ENCODE measurements at regions not wholly inside any gene's neighbourhood (a gene's known extent, or its start where the extent isn't known, plus 50 kb on each side); places are given as distances from the start of the nearest gene placed in this dataset.

DNA sequence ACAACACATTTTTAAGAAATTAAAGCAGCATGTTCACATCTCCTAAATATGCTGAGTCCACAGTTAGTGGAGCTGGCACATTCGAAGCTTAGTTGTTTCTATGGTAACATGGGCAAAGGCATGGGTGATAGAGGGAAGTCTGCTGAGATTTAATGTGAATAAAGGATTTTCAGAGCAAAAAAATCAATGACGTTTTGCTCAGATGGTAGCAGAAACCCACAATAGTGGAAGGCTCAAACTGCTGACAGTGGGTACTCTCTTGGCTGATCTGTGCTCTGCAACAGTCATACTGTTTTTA, 795.1 kb upstream of the ARPP21 start:
- Histone ChIP-seq H3K9me3 (no peaks in the 10 kb centered on the region), H3K27me3 (no peaks in the 10 kb centered on the region), H3K36me3 (no peaks in the 10 kb centered on the region), H3K4me3 (ENCODE audit: low read depth, low read length) (no peak overlapping the region), H3K4me1 (no peaks in the 10 kb centered on the region)
- TF ChIP-seq, protein P1, sequence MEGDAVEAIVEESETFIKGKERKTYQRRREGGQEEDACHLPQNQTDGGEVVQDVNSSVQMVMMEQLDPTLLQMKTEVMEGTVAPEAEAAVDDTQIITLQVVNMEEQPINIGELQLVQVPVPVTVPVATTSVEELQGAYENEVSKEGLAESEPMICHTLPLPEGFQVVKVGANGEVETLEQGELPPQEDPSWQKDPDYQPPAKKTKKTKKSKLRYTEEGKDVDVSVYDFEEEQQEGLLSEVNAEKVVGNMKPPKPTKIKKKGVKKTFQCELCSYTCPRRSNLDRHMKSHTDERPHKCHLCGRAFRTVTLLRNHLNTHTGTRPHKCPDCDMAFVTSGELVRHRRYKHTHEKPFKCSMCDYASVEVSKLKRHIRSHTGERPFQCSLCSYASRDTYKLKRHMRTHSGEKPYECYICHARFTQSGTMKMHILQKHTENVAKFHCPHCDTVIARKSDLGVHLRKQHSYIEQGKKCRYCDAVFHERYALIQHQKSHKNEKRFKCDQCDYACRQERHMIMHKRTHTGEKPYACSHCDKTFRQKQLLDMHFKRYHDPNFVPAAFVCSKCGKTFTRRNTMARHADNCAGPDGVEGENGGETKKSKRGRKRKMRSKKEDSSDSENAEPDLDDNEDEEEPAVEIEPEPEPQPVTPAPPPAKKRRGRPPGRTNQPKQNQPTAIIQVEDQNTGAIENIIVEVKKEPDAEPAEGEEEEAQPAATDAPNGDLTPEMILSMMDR (IDR thresholded peaks at IDR 0.05; ENCODE audit: low read depth, low read length) = no peak
- DNase-seq = no peak

DNA sequence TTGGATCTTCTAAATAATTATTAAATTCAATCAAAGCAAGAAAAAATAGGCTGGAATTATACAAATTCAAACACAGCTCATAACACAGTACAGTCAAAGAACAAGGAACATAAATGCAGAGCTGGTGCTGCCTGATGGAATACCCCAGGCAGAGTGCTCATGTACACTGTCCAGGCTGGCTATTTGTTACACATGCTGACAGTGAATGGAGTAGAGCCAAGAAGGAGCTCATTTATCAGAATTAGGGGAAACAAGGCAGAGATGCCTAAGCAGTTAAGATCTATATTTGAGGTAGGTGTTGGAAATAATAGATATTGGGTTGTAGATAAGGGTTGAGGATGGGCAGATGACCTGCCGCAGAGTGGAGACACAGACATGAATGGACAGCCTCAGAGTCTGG, 788.2 kb upstream of the ARPP21 start:
- H3K36me3 ChIP-seq = no peaks in the 10 kb centered on the region
- H3K9me3 ChIP-seq = no peaks in the 10 kb centered on the region
- H3K4me1 ChIP-seq = no peaks in the 10 kb centered on the region
- H3K4me3 ChIP-seq (ENCODE audit: low read depth, low read length) = no peak overlapping the region
- H3K27me3 ChIP-seq = no peaks in the 10 kb centered on the region
- DNase-seq = no peak
- TF ChIP-seq, protein P1 (IDR thresholded peaks at IDR 0.05; ENCODE audit: low read depth, low read length) = no peak

DNA sequence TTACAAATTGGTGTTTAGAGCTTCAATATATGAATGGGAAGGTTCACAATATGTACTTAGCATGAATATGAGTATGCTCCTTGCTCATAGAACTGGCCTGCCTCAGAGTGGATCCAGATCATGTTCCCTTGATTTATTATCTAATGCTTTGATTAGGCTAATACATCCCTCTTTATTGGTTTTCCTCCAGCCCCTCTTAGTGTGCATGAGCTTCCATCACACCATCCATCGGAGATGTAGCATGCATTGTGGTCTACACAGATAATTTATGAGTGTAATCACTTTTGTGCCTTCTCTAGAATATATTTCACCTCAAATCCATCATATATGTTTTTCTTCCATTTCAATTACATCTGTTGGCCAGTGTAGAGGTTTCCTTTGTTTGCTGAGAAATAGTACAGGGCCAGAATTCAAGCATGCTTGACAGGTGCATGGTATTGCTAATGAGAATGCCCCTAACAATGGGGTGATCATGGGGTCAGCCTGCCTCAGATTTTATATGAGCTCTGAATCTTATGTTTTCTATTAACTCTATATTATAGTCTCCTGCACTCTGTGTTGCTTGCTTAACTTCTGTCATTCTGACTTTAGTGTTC, 786.4 kb upstream of the ARPP21 start:
- no peaks in the 10 kb centered on the region for H3K4me1 ChIP-seq
- no peak overlapping the region for H3K4me3 ChIP-seq (ENCODE audit: low read depth, low read length)
- DNase-seq = no peak
- no peaks in the 10 kb centered on the region for H3K27me3 ChIP-seq
- no peaks in the 10 kb centered on the region for H3K9me3 ChIP-seq
- TF ChIP-seq, protein P1 (IDR thresholded peaks at IDR 0.05; ENCODE audit: low read depth, low read length) = no peak
- H3K36me3 ChIP-seq = no peaks in the 10 kb centered on the region

DNA sequence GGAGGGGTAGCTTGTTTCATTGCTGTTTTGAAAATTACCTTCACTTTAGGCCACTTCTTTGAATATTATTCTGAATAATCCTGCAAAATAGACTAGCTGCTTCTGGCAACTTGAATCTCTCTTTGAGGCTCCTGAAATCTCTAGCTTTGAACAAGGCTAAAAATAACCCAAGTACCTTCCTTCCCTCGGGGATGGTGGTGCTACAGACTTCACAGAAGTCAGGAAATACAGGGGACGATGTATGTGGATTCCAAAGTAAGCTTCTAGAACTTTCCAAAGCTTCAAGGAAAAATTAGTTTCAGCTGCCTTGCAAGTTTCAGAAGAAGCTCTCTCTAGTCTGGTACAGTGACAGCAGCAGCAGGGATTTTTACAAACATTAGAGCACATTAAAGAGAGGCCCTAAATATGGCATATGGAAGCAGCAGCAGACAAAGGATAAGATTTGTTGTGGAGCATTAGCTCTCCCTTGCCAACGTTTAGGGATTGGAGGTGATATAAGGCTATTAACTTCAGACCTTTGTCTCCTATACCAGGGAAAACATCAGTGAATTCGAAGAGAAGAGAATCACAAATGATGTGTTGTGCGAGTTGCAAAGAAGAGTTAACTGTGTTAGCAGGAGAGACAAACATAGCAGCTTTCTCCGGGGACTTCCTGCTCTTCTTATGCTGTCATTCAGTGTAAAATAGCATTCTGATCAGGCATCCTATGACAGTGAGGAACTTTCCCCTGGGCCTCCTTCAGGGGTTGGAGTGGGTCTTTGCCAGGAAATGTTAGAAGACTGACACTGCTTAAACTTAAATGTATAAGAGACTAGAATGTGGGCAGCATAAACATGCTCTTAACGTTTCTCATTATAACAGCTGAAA, 783.0 kb upstream of the ARPP21 start:
- TF ChIP-seq, protein P1 (IDR thresholded peaks at IDR 0.05; ENCODE audit: low read depth, low read length) = no peak
- DNase-seq = no peak
- H3K36me3 ChIP-seq = no peaks in the 10 kb centered on the region

DNA sequence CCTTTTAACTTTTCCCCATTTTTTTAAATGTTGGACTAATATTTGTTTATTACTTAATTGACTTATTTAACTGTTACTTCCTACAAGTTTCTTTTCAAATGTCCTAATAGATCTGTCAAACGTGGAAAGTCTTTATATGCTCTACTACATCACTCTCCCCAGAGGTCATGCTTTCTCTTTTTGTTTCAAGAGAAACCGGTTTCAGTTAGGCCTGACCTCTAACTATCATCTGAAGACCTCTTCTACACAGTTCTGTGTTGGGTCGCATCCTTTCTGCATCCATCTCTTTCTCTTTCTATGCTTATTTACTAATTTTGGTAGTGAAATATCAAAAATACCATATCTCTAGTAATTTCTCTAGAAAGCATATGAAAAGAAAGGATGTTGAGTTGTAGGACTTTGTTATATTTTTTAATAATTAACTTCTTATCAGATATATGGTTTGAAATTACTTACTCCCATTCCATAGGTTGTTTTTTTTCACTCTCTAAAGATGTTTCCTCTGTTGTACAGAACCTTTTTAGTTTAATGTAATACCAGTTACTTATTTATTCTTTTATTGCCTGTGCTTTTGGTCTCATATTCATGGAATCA, 781.2 kb upstream of the ARPP21 start:
- TF ChIP-seq, protein P1 (IDR thresholded peaks at IDR 0.05; ENCODE audit: low read depth, low read length) = no peak
- no peak for DNase-seq
- Histone ChIP-seq H3K4me1 (no peaks in the 10 kb centered on the region), H3K36me3 (no peaks in the 10 kb centered on the region), H3K4me3 (ENCODE audit: low read depth, low read length) (no peak overlapping the region), H3K9me3 (no peaks in the 10 kb centered on the region), H3K27me3 (no peaks in the 10 kb centered on the region)

More for the DNA sequence above, 783.0 kb upstream of the ARPP21 start:
- no peak overlapping the region for H3K4me3 ChIP-seq (ENCODE audit: low read depth, low read length)
- H3K27me3 ChIP-seq = no peaks in the 10 kb centered on the region
- no peaks in the 10 kb centered on the region for H3K9me3 ChIP-seq
- H3K4me1 ChIP-seq = no peaks in the 10 kb centered on the region

DNA sequence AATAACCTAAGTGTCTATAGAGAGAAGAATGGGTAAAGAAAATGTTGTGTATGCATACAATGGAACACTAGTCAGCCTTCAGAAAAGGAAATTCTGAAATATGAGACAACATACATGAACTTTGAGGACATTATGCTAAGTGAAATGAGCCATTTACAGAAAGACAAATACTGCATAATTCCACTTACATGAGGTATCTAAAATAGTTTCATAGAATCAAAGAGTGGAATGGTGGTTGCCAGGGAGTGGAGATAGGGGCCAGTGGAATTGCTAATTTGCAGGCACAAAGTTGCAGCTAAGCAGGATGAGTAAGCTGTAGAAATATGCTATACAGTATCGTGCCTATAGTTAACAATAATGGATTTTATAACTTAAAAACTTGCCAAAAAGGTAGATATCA, 779.6 kb upstream of the ARPP21 start:
- no peaks in the 10 kb centered on the region for H3K4me1 ChIP-seq
- no peaks in the 10 kb centered on the region for H3K27me3 ChIP-seq
- H3K36me3 ChIP-seq = no peaks in the 10 kb centered on the region
- no peak overlapping the region for H3K4me3 ChIP-seq (ENCODE audit: low read depth, low read length)
- H3K9me3 ChIP-seq = no peaks in the 10 kb centered on the region
- TF ChIP-seq, protein P1 (IDR thresholded peaks at IDR 0.05; ENCODE audit: low read depth, low read length) = no peak
- DNase-seq = no peak

Data from BE2C (cell line).